ENCODE measurements at regions not wholly inside any gene's neighbourhood (a gene's known extent, or its start where the extent isn't known, plus 50 kb on each side); places are given as distances from the start of the nearest gene placed in this dataset.
"Not testable (repeated sequence)": the region's sequence is repeated elsewhere in the genome, so short reads cannot be mapped to it uniquely, and the experiment has no call there.

- TF ChIP-seq CTCF (IDR thresholded peaks at IDR 0.05) = no peak
- TF ChIP-seq POLR2A (IDR thresholded peaks at IDR 0.05) = no peak
- TF ChIP-seq EP300 (IDR thresholded peaks at IDR 0.05) = no peak
- WGBS, 3 donors = 90 to 91% (median 90%) methylated on average over 7 of the region's 7 CpGs
- no peaks in the 10 kb centered on the region for H3K4me1 ChIP-seq (ENCODE audit: insufficient read depth)
- no peaks in the 10 kb centered on the region for H3K36me3 ChIP-seq
- intact Hi-C loops (cut with DNase I) = no loop called here
- no peaks in the 10 kb centered on the region for H3K27me3 ChIP-seq
- H3K4me3 ChIP-seq = no peak overlapping the region
- DNase-seq = no peak
- H3K27ac ChIP-seq = no peak overlapping the region
- H3K9me3 ChIP-seq = no peaks in the 10 kb centered on the region
Observed at GRCh38 chr1:73472810-73473209, 725.2 kb downstream of the LRRIQ3 start.

- intact Hi-C loops (cut with DNase I) = no loop called here
- H3K4me1 ChIP-seq (ENCODE audit: insufficient read depth) = no peaks in the 10 kb centered on the region
- no peaks in the 10 kb centered on the region for H3K36me3 ChIP-seq
- TF ChIP-seq EP300 (IDR thresholded peaks at IDR 0.05) (no peak), CTCF (IDR thresholded peaks at IDR 0.05) (no peak), POLR2A (IDR thresholded peaks at IDR 0.05) (no peak)
- DNase-seq = no peak
- H3K4me3 ChIP-seq = no peak overlapping the region
- H3K27me3 ChIP-seq = no peaks in the 10 kb centered on the region
- no peaks in the 10 kb centered on the region for H3K9me3 ChIP-seq
- H3K27ac ChIP-seq = no peak overlapping the region
Observed at GRCh38 chr1:73467731-73468130, 730.2 kb downstream of the LRRIQ3 start.

GRCh38 chr1:73463873-73464272, 734.1 kb downstream of the LRRIQ3 start:
- Histone ChIP-seq H3K4me1 (ENCODE audit: insufficient read depth) (no peaks in the 10 kb centered on the region), H3K27me3 (no peaks in the 10 kb centered on the region)
- intact Hi-C loops (cut with DNase I) = no loop called here

GRCh38 chr1:73452522-73452921, 745.5 kb downstream of the LRRIQ3 start:
- WGBS, 3 donors = 4 to 14% (median 6%) methylated on average over 2 of the region's 2 CpGs
- intact Hi-C loops (cut with DNase I) = no loop called here
- no peak overlapping the region for H3K4me3 ChIP-seq
- TF ChIP-seq EP300 (IDR thresholded peaks at IDR 0.05) = no peak
- TF ChIP-seq CTCF (IDR thresholded peaks at IDR 0.05) = no peak
- no peak for TF ChIP-seq POLR2A (IDR thresholded peaks at IDR 0.05)
- DNase-seq = no peak
- H3K9me3 ChIP-seq = no peaks in the 10 kb centered on the region
- H3K4me1 ChIP-seq (ENCODE audit: insufficient read depth) = no peaks in the 10 kb centered on the region
- H3K36me3 ChIP-seq = no peaks in the 10 kb centered on the region
- H3K27me3 ChIP-seq = no peaks in the 10 kb centered on the region
- H3K27ac ChIP-seq = no peak overlapping the region

More at GRCh38 chr1:73463873-73464272, 734.1 kb downstream of the LRRIQ3 start:
- Histone ChIP-seq H3K4me3 (no peak overlapping the region), H3K27ac (no peak overlapping the region), H3K9me3 (no peaks in the 10 kb centered on the region), H3K36me3 (no peaks in the 10 kb centered on the region)
- TF ChIP-seq POLR2A (IDR thresholded peaks at IDR 0.05) (no peak), CTCF (IDR thresholded peaks at IDR 0.05) (no peak), EP300 (IDR thresholded peaks at IDR 0.05) (no peak)
- DNase-seq = no peak
- WGBS, 3 donors = 78 to 88% (median 80%) methylated on average over 2 of the region's 2 CpGs

- H3K27me3 ChIP-seq; DNase-seq; H3K4me3 ChIP-seq; H3K9me3 ChIP-seq; H3K36me3 ChIP-seq; H3K27ac ChIP-seq; H3K4me1 ChIP-seq (ENCODE audit: insufficient read depth); intact Hi-C loops (cut with DNase I): not testable (repeated sequence)
- 93 to 94% (median 94%) methylated on average over 2 of the region's 2 CpGs for WGBS, 3 donors
Observed at GRCh38 chr1:73450668-73451067, 747.3 kb downstream of the LRRIQ3 start.

All from ovary (tissue), 7 donors.